WTC11 (cell line): ENCODE measurements at regions not wholly inside any gene's neighbourhood (a gene's known extent, or its start where the extent isn't known, plus 50 kb on each side); places are given as distances from the start of the nearest gene placed in this dataset.

Experiments
- ATF2 ChIP-seq: sonication (generic); formaldehyde crosslinking; IDR thresholded peaks from 2 replicates; pipeline ENCODE4 v1.8.1; 2022; ENCODE audit warnings: low read depth, missing genetic modification reagents, borderline replicate concordance
- ATF3 ChIP-seq: sonication (generic); formaldehyde crosslinking; conservative IDR thresholded peaks from 2 replicates; pipeline ENCODE4 v1.8.1; 2022; ENCODE audit warnings: mild to moderate bottlenecking, missing genetic modification reagents
- CREM ChIP-seq: sonication (generic); formaldehyde crosslinking; IDR thresholded peaks from 2 replicates; pipeline ENCODE4 v1.8.1; 2022; ENCODE audit warnings: mild to moderate bottlenecking, missing genetic modification reagents, moderate library complexity
- CTCF ChIP-seq: fragments of 200-600 bp; IDR thresholded peaks from 2 replicates; pipeline ENCODE4 v1.8.0; 2022; ENCODE audit warnings: antibody characterized with exemption
- FOXJ3 ChIP-seq: sonication (generic); formaldehyde crosslinking; IDR thresholded peaks from 2 replicates; pipeline ENCODE4 v1.9.0; 2021; ENCODE audit warnings: missing genetic modification reagents, mild to moderate bottlenecking, borderline replicate concordance
- GABPB1 ChIP-seq: sonication (generic); formaldehyde crosslinking; IDR thresholded peaks from 2 replicates; pipeline ENCODE4 v1.8.1; 2023; ENCODE audit warnings: mild to moderate bottlenecking, missing genetic modification reagents
- HMGXB4 ChIP-seq: sonication (generic); formaldehyde crosslinking; IDR thresholded peaks from 2 replicates; pipeline ENCODE4 v1.8.1; 2023; ENCODE audit warnings: mild to moderate bottlenecking, moderate library complexity, missing genetic modification reagents
- MAX ChIP-seq: sonication (generic); formaldehyde crosslinking; IDR thresholded peaks from 2 replicates; pipeline ENCODE4 v1.8.0; 2022; ENCODE audit warnings: mild to moderate bottlenecking, missing genetic modification reagents
- NFYB ChIP-seq: sonication (generic); formaldehyde crosslinking; conservative IDR thresholded peaks from 2 replicates; pipeline ENCODE4 v1.8.0; 2022; ENCODE audit warnings: low read depth, missing genetic modification reagents
- NR1H2 ChIP-seq: sonication (generic); formaldehyde crosslinking; IDR thresholded peaks from 2 replicates; pipeline ENCODE4 v1.9.0; 2021; ENCODE audit warnings: mild to moderate bottlenecking, moderate library complexity, missing genetic modification reagents
- TEAD4 ChIP-seq: sonication (generic); formaldehyde crosslinking; IDR thresholded peaks from 2 replicates; pipeline ENCODE4 v1.8.0; 2022; ENCODE audit warnings: mild to moderate bottlenecking, missing genetic modification reagents
- ZNF232 ChIP-seq: sonication (generic); formaldehyde crosslinking; IDR thresholded peaks from 2 replicates; pipeline ENCODE4 v1.8.0; 2022; ENCODE audit warnings: mild to moderate bottlenecking, missing genetic modification reagents
- ZNF416 ChIP-seq: fragments of 250-450 bp; sonication (Bioruptor Pico); IDR thresholded peaks from 2 replicates; pipeline ENCODE4 v1.9.0; 2021; ENCODE audit warnings: mild to moderate bottlenecking, inconsistent platforms
- ZSCAN18 ChIP-seq: fragments of 250-450 bp; sonication (Bioruptor Pico); IDR thresholded peaks from 2 replicates; pipeline ENCODE4 v2.1.2; 2022; ENCODE audit warnings: mild to moderate bottlenecking, moderate library complexity

- TF ChIP-seq ZNF416 (no peak), CREM (CRISPR knock-in tag) (no peak), NFYB (CRISPR knock-in tag) (no peak), CTCF (no peak), ATF3 (no peak), ZNF232 (CRISPR knock-in tag) (no peak), FOXJ3 (CRISPR knock-in tag) (no peak), GABPB1 (no peak), MAX (CRISPR knock-in tag) (no peak), ATF2 (CRISPR knock-in tag) (no peak), ZSCAN18 (no peak), TEAD4 (CRISPR knock-in tag) (no peak), HMGXB4 (CRISPR knock-in tag) (no peak), NR1H2 (CRISPR knock-in tag) (no peak)
These were observed 161.3 kb upstream of the NPVF start for GRCh38 chr7:25389489-25390106.
